Choroid plexus epithelial cell (primary cell): ENCODE measurements at regions not wholly inside any gene's neighbourhood (a gene's known extent, or its start where the extent isn't known, plus 50 kb on each side); places are given as distances from the start of the nearest gene placed in this dataset.
"Not testable (repeated sequence)": the region's sequence is repeated elsewhere in the genome, so short reads cannot be mapped to it uniquely, and the experiment has no call there.

Source experiments
- DNase-seq: peaks from one replicate; pipeline ENCODE4 v3.0.0-alpha.2; 2010; ENCODE audit warnings: low read depth
- H3K4me3 ChIP-seq: 2 replicates; pipeline ENCODE4 v1.5.1; 2011; ENCODE audit warnings: low read depth, mild to moderate bottlenecking, control low read depth, low read length, moderate library complexity
- TF ChIP-seq, protein P1 (sequence below): conservative IDR thresholded peaks from 2 replicates; pipeline ENCODE4 v1.5.1; 2011; ENCODE audit warnings: low read depth, mild to moderate bottlenecking, control low read depth, inconsistent platforms, low read length, moderate library complexity

- no peak for DNase-seq
- H3K4me3 ChIP-seq: no peak overlapping the region
- TF ChIP-seq, protein P1, sequence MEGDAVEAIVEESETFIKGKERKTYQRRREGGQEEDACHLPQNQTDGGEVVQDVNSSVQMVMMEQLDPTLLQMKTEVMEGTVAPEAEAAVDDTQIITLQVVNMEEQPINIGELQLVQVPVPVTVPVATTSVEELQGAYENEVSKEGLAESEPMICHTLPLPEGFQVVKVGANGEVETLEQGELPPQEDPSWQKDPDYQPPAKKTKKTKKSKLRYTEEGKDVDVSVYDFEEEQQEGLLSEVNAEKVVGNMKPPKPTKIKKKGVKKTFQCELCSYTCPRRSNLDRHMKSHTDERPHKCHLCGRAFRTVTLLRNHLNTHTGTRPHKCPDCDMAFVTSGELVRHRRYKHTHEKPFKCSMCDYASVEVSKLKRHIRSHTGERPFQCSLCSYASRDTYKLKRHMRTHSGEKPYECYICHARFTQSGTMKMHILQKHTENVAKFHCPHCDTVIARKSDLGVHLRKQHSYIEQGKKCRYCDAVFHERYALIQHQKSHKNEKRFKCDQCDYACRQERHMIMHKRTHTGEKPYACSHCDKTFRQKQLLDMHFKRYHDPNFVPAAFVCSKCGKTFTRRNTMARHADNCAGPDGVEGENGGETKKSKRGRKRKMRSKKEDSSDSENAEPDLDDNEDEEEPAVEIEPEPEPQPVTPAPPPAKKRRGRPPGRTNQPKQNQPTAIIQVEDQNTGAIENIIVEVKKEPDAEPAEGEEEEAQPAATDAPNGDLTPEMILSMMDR: no peak
These were observed 135.7 kb upstream of the RNF32 start for GRCh38 chr7:156504687-156505545.

DNA sequence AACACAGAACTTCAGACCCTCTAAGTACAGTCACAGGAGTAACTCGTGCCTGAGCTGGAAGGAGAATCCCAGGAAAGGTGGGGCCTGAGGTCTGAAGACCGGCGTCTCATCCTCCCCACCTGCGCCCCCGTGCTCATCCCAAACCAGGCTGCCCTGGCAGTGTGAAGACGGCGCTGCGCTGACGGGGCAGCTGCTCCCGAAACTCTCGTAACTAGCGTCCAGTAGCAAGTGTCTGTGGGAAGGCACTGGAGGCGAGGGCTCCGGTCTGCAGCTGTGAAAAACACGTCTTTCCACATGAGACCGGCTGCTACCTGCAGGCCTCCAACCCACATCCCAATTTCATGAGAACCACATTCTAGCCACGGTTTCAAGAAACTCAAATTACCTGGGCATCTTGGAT, 136.6 kb upstream of the RNF32 start:
- no peak overlapping the region for H3K4me3 ChIP-seq
- TF ChIP-seq, protein P1: no peak
- DNase-seq: no peak

DNA sequence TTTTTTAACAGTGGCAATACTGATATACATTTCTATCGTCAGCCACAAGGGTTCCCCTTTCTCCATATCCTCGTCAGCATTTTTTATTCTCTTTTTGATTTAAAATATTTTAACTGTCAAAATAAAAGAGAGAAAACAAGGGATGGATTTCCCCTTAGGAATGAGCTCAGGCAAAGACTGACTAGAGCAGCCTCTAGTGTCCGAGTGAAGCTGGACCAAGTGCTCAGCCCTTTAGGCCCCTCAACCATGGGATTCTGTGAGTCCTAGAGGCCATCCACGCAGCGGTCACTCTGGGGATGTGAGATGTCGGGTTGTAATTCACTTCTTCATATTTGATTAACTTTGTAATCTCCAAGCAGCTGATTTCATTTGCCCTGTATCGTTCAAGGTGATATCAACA, 137.4 kb upstream of the RNF32 start:
- no peak overlapping the region for H3K4me3 ChIP-seq
- DNase-seq: peak; percentile 1
- TF ChIP-seq, protein P1: no peak

DNA sequence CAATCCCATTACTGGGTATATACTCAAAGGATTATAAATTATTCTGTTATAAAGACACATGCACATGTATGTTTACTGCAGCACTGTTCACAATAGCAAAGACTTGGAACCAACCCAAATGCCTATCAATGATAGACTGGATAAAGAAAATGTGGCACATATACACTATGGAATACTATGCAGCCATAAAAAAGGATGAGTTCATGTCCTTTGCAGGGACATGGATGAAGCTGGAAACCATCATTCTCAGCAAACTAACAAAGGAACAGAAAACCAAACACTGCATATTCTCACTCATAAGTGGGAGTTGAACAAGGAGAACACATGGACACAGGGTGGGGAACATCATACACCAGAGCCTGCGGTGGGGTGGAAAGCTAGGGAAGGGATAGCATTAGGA, 138.8 kb upstream of the RNF32 start:
- H3K4me3 ChIP-seq, DNase-seq: not testable (repeated sequence)

DNA sequence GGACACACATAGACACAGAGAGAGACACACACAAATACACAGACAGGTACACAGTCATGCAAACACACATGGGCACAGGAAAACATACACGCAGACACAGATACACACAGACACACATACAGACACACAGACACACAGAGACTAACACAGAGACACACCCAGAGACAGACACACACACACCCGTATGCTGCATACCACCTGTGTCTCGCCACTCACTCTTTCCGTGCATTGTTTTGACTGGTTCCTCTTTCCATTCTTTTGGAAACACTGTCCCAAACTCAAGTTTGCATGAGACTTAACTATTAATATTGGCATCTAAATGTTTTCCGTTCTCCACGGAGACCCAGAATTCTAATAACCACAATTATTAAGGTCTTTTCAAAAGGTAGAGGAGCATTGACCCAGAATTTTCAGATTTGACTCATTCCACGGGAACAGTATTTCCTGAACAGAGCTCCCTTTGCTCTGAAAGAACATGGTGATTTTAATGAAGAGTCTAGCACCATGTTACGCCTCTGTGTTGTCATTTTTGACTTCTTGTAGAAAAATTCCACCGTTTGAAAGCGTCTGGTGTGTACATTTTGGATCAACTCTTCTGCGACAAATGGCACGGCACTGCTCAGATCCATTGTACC, 141.2 kb upstream of the RNF32 start:
- no peak for DNase-seq
- TF ChIP-seq, protein P1: no peak
- no peak overlapping the region for H3K4me3 ChIP-seq

GRCh38 chr7:156497776-156498509, 142.6 kb upstream of the RNF32 start:
- TF ChIP-seq, protein P1: no peak
- no peak for DNase-seq
- no peak overlapping the region for H3K4me3 ChIP-seq

DNA sequence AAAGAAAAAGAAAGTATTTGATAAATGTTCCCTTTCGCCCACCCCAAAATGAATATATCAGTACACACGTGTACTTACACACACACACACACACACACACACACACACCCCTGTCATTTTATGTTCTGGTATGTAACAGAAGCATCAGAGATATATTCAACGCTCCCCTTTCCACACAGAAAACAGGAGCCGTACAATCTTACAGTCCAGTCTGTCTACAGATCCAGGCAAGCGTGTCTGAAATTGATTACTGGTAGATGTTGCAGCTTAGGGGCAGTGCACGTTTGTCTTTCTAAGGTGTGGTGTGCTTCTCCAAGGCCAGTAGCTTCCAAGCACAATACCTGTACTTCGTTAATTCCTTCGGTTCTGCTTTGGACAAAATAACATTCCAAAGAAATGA, 143.7 kb upstream of the RNF32 start:
- DNase-seq: no peak
- no peak overlapping the region for H3K4me3 ChIP-seq
- TF ChIP-seq, protein P1: no peak
